ENCODE measurements at regions not wholly inside any gene's neighbourhood (a gene's known extent, or its start where the extent isn't known, plus 50 kb on each side); places are given as distances from the start of the nearest gene placed in this dataset.
"Not testable (repeated sequence)": the region's sequence is repeated elsewhere in the genome, so short reads cannot be mapped to it uniquely, and the experiment has no call there.

DNA sequence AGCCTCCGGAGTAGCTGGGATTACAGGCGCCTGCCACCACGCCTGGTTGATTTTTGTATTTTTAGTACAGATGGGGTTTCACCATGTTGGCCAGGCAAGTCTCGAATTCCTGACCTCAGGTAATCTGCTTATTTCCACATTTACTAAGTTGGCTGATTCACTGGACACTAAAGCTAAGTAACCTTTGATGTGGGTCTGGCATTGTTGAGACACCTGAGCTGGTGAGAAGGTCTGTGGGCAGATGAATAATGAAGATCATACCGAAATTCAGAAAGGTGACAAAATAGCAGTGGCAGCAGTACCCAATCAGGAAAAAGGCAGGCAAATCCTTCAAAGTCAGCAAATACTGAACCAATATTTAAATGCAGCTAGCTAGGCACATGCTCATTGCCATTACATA, 210.6 kb upstream of the ZNF608 start:
- H3K27me3 ChIP-seq (ENCODE audit: control insufficient read depth, insufficient read depth, low read length, poor library complexity, severe bottlenecking) = no peaks in the 10 kb centered on the region
- H3K4me1 ChIP-seq (ENCODE audit: control insufficient read depth, insufficient read depth, low read length) = no peaks in the 10 kb centered on the region
- H3K36me3 ChIP-seq (ENCODE audit: control insufficient read depth, insufficient read depth, low read length) = no peaks in the 10 kb centered on the region
- H3K9me3 ChIP-seq (ENCODE audit: control insufficient read depth, low read length) = no peaks in the 10 kb centered on the region
- no peak overlapping the region for H3K27ac ChIP-seq (ENCODE audit: insufficient read depth, low read depth, low read length, poor library complexity, severe bottlenecking)
- 93 to 96% methylated on average over 5 of the region's 5 CpGs for WGBS, 2 experiments
- no peak overlapping the region for H3K4me3 ChIP-seq (ENCODE audit: insufficient read depth, low read depth, low read length)

DNA sequence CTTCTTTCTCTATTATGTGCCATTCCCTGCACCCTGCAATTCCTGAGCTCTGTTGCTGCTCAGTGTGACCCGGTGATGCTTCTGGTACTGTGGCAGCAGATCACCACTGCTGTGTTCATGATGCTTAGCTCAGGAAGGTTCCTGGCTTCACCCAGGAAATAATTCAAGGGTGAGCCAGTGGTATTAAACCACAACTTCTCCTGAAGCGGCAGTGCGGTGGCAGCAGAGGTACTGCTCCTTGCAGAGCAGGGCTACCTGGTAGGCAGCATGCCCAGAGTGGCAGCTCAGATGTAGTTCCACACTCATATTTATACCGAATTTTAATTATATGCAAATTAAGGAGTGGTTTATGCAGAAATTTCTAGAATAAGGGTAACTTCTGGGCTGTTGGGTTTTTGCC, 213.8 kb upstream of the ZNF608 start:
- no peaks in the 10 kb centered on the region for H3K36me3 ChIP-seq (ENCODE audit: control insufficient read depth, insufficient read depth, low read length)
- no peak overlapping the region for H3K4me3 ChIP-seq (ENCODE audit: insufficient read depth, low read depth, low read length)
- H3K4me1 ChIP-seq (ENCODE audit: control insufficient read depth, insufficient read depth, low read length) = peaks cover 14% of the 10 kb centered on the region
- H3K27me3 ChIP-seq (ENCODE audit: control insufficient read depth, insufficient read depth, low read length, poor library complexity, severe bottlenecking) = no peaks in the 10 kb centered on the region
- no peaks in the 10 kb centered on the region for H3K9me3 ChIP-seq (ENCODE audit: control insufficient read depth, low read length)
- no peak overlapping the region for H3K27ac ChIP-seq (ENCODE audit: insufficient read depth, low read depth, low read length, poor library complexity, severe bottlenecking)
- 97 to 98% methylated on average over 4 of the region's 4 CpGs for WGBS, 2 experiments

DNA sequence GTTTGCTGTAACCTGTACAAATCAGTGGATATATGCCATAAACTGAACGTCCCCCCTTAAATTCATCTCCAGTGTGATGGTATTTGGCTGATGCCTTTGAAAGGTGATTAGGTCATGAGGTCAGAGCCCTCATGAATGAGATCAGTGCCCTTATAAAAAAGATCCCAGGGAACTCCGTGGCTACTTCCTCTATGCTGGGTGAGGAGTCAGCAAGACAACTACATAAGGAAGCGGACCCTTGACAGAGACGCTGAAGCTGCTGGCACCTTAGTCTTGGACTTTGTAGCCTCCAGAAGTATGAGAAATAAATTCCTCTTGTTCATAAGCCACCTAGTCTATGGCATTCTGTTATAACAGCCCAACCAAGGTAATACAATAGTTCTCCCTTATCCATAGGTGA, 215.1 kb upstream of the ZNF608 start:
- no peaks in the 10 kb centered on the region for H3K36me3 ChIP-seq (ENCODE audit: control insufficient read depth, insufficient read depth, low read length)
- no peak overlapping the region for H3K27ac ChIP-seq (ENCODE audit: insufficient read depth, low read depth, low read length, poor library complexity, severe bottlenecking)
- H3K9me3 ChIP-seq (ENCODE audit: control insufficient read depth, low read length) = no peaks in the 10 kb centered on the region
- no peaks in the 10 kb centered on the region for H3K27me3 ChIP-seq (ENCODE audit: control insufficient read depth, insufficient read depth, low read length, poor library complexity, severe bottlenecking)
- whole genome bisulfite sequencing, 2 experiments = 88 to 93% methylated on average over 4 of the region's 4 CpGs
- no peak overlapping the region for H3K4me3 ChIP-seq (ENCODE audit: insufficient read depth, low read depth, low read length)
- peaks cover 14% of the 10 kb centered on the region for H3K4me1 ChIP-seq (ENCODE audit: control insufficient read depth, insufficient read depth, low read length)

DNA sequence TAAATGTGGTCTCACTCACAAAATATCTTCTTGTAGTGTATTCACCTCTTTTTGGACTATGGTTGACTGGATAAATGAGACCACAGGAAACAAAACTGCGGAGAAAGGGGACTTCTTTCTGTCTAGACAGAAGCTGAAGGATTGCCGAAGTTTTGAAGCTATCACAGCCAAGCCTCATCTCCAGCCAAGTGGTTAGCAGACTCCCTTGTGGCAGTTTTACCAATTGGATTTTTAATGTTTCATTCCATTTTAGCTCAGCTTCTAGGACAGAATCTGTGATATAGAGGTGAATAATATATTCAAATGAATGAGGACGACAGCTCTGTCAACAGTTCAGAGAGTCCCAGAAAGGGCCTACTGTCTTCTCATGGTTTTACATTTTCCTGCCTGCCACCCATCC, 215.7 kb upstream of the ZNF608 start:
- 92 to 96% methylated on average over 3 of the region's 3 CpGs for WGBS, 2 experiments
- H3K4me1 ChIP-seq (ENCODE audit: control insufficient read depth, insufficient read depth, low read length) = peaks cover 14% of the 10 kb centered on the region
- no peaks in the 10 kb centered on the region for H3K9me3 ChIP-seq (ENCODE audit: control insufficient read depth, low read length)
- no peaks in the 10 kb centered on the region for H3K27me3 ChIP-seq (ENCODE audit: control insufficient read depth, insufficient read depth, low read length, poor library complexity, severe bottlenecking)
- H3K27ac ChIP-seq (ENCODE audit: insufficient read depth, low read depth, low read length, poor library complexity, severe bottlenecking) = no peak overlapping the region
- H3K4me3 ChIP-seq (ENCODE audit: insufficient read depth, low read depth, low read length) = no peak overlapping the region
- no peaks in the 10 kb centered on the region for H3K36me3 ChIP-seq (ENCODE audit: control insufficient read depth, insufficient read depth, low read length)

DNA sequence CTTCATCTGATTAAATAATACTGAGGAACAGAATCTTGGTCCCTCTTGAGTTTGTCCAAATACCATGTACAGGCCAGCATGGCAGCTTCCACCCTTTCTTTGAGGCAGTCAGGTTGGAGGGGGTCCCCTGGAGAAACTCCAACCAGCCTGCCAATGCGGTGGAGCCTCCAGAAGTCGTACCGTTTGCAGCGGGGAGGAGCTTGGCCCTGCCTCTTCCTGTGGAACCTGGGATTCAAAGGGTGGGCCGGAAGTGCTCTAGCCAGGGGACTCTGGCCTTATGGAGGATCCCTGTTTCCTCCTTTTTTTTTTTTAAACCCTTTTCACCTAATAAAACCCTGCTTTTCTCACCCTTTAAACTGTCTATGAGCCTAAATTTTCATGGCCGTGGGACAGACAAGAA, 216.3 kb upstream of the ZNF608 start:
- Histone ChIP-seq H3K4me3 (ENCODE audit: insufficient read depth, low read depth, low read length) (no peak overlapping the region), H3K4me1 (ENCODE audit: control insufficient read depth, insufficient read depth, low read length) (peaks cover 14% of the 10 kb centered on the region), H3K27ac (ENCODE audit: insufficient read depth, low read depth, low read length, poor library complexity, severe bottlenecking) (no peak overlapping the region), H3K27me3 (ENCODE audit: control insufficient read depth, insufficient read depth, low read length, poor library complexity, severe bottlenecking) (no peaks in the 10 kb centered on the region), H3K9me3 (ENCODE audit: control insufficient read depth, low read length) (no peaks in the 10 kb centered on the region), H3K36me3 (ENCODE audit: control insufficient read depth, insufficient read depth, low read length) (no peaks in the 10 kb centered on the region)
- WGBS, 2 experiments = 72 to 74% methylated on average over 6 of the region's 6 CpGs

DNA sequence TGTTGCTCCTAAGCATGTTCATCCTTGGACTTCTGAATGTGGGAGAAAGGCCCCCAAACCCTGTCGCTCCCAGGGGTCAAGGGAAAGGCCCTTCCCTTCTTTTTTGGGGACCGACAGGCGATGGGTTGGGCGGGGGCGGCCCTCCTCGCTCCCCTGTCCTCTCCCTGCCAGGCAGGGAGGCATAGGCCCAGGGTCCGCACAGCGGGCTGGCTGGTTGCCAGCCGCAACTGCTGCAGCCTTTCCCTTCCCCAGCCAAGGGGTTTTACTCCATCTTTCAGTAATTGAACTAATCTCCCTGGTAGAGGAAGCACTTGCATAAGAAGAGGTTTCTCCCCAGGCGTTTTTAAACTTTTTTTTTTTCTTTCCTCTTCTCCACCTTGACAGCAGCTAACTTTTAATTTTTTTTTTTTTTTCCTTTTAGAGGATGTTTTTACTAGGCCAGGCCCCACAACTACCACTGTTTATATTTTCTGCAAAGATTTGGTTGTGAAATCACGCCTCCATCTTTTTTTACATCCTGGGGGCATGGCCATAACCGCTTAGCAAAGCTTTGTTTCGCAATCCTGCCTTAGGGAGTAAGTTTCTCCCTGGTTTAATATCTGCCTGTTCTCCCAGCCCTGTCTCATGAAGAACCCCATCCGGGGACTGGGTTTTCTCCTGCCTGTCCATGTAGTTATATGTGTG, 216.9 kb upstream of the ZNF608 start:
- Histone ChIP-seq H3K27me3 (ENCODE audit: control insufficient read depth, insufficient read depth, low read length, poor library complexity, severe bottlenecking) (no peaks in the 10 kb centered on the region), H3K36me3 (ENCODE audit: control insufficient read depth, insufficient read depth, low read length) (no peaks in the 10 kb centered on the region), H3K4me3 (ENCODE audit: insufficient read depth, low read depth, low read length) (no peak overlapping the region), H3K27ac (ENCODE audit: insufficient read depth, low read depth, low read length, poor library complexity, severe bottlenecking) (no peak overlapping the region), H3K9me3 (ENCODE audit: control insufficient read depth, low read length) (no peaks in the 10 kb centered on the region), H3K4me1 (ENCODE audit: control insufficient read depth, insufficient read depth, low read length) (peaks cover 14% of the 10 kb centered on the region)
- 26 to 33% methylated on average over 14 of the region's 14 CpGs for WGBS, 2 experiments

DNA sequence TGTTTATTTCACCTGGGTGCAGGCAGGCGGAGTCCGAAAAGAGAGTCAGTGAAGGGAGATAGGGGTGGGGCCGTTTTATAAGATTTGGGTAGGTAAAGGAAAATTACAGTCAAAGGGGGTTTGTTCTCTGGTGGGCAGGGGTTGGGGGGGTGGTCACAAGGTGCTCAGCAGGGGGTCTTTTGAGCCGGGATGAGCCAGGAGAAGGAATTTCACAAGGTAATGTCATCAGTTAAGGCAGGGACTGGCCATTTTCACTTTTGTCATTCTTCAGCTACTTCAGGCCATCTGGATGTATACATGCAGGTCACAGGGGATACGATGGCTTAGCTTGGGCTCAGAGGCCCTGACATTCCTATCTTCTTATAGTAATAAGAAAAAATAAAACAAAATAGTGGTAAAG, 220.3 kb upstream of the ZNF608 start:
- H3K36me3 ChIP-seq (ENCODE audit: control insufficient read depth, insufficient read depth, low read length); H3K27me3 ChIP-seq (ENCODE audit: control insufficient read depth, insufficient read depth, low read length, poor library complexity, severe bottlenecking); H3K4me3 ChIP-seq (ENCODE audit: insufficient read depth, low read depth, low read length); H3K9me3 ChIP-seq (ENCODE audit: control insufficient read depth, low read length); H3K27ac ChIP-seq (ENCODE audit: insufficient read depth, low read depth, low read length, poor library complexity, severe bottlenecking): not testable (repeated sequence)
- H3K4me1 ChIP-seq (ENCODE audit: control insufficient read depth, insufficient read depth, low read length) = peaks cover 14% of the 10 kb centered on the region
- 65 to 81% methylated on average over 5 of the region's 5 CpGs for WGBS, 2 experiments

DNA sequence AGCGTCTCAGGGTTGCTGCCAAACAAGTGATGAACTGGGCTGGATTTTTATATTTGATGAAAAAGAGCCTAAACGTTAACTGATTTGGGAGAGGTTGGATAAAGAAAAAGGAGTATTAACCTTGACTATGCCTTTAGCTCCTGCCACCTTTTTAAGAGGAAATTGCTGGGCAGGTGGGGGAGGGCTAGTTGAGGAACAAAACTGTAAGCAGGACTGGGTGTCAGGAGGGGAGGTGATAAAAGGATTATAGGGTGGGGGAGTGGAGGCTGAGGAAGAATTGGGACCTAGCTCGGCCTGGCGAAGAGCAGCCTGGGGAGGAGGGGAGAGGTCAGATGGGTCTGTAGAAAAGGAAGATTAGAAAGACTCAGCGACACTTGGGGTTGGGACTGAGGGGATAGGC, 223.9 kb upstream of the ZNF608 start:
- H3K4me1 ChIP-seq (ENCODE audit: control insufficient read depth, insufficient read depth, low read length); H3K36me3 ChIP-seq (ENCODE audit: control insufficient read depth, insufficient read depth, low read length); H3K9me3 ChIP-seq (ENCODE audit: control insufficient read depth, low read length); H3K27ac ChIP-seq (ENCODE audit: insufficient read depth, low read depth, low read length, poor library complexity, severe bottlenecking); H3K27me3 ChIP-seq (ENCODE audit: control insufficient read depth, insufficient read depth, low read length, poor library complexity, severe bottlenecking); H3K4me3 ChIP-seq (ENCODE audit: insufficient read depth, low read depth, low read length): not testable (repeated sequence)
- 67 to 70% methylated on average over 5 of the region's 5 CpGs for WGBS, 2 experiments

DNA sequence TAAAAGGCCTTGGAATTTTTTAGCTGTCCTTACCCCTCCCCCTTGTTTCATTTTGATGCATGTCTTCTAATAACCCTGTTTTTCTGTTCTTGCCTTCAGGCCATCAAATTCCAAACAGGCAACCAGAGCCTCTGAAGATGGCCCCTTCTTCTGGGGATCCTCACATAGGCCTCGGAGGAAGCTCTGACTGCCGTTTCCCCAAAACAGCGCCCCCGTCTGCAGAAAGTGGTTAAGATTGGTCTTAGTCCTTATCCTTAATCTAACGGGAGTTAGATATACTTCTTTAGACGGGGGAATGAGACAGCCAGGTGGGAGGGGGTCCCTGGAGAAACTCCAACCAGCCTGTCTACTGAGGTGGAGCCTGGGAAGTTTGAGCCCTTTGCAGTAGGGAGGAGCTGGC, 226.3 kb upstream of the ZNF608 start:
- 90 to 92% methylated on average over 6 of the region's 6 CpGs for WGBS, 2 experiments
- H3K36me3 ChIP-seq (ENCODE audit: control insufficient read depth, insufficient read depth, low read length) = no peaks in the 10 kb centered on the region
- peaks cover 5% of the 10 kb centered on the region for H3K4me1 ChIP-seq (ENCODE audit: control insufficient read depth, insufficient read depth, low read length)
- H3K9me3 ChIP-seq (ENCODE audit: control insufficient read depth, low read length) = no peaks in the 10 kb centered on the region
- no peak overlapping the region for H3K27ac ChIP-seq (ENCODE audit: insufficient read depth, low read depth, low read length, poor library complexity, severe bottlenecking)
- no peaks in the 10 kb centered on the region for H3K27me3 ChIP-seq (ENCODE audit: control insufficient read depth, insufficient read depth, low read length, poor library complexity, severe bottlenecking)
- H3K4me3 ChIP-seq (ENCODE audit: insufficient read depth, low read depth, low read length) = no peak overlapping the region

DNA sequence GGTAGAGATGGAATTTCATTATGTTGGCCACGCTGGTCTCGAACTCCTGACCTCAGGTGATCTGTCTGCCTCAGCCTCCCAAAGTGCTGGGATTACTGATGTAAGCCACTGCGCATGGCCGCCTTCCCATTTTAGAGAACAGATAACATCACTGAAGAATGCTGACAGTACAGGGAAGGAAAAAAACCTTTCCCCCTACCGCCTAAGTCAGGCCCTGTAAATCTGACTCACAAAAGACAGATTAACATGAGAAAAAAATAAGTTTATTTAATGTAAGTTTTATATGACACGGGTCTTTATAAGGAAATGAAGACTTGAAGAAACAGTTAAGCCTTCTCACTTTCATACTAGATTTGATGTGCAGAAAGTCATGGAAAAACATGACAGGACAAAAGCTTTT, 227.2 kb upstream of the ZNF608 start:
- WGBS, 2 experiments = 86 to 90% methylated on average over 5 to 6 of the region's 6 CpGs
- Histone ChIP-seq H3K27me3 (ENCODE audit: control insufficient read depth, insufficient read depth, low read length, poor library complexity, severe bottlenecking) (no peaks in the 10 kb centered on the region), H3K4me1 (ENCODE audit: control insufficient read depth, insufficient read depth, low read length) (peaks cover 6% of the 10 kb centered on the region), H3K4me3 (ENCODE audit: insufficient read depth, low read depth, low read length) (no peak overlapping the region), H3K36me3 (ENCODE audit: control insufficient read depth, insufficient read depth, low read length) (no peaks in the 10 kb centered on the region), H3K9me3 (ENCODE audit: control insufficient read depth, low read length) (no peaks in the 10 kb centered on the region), H3K27ac (ENCODE audit: insufficient read depth, low read depth, low read length, poor library complexity, severe bottlenecking) (no peak overlapping the region)

DNA sequence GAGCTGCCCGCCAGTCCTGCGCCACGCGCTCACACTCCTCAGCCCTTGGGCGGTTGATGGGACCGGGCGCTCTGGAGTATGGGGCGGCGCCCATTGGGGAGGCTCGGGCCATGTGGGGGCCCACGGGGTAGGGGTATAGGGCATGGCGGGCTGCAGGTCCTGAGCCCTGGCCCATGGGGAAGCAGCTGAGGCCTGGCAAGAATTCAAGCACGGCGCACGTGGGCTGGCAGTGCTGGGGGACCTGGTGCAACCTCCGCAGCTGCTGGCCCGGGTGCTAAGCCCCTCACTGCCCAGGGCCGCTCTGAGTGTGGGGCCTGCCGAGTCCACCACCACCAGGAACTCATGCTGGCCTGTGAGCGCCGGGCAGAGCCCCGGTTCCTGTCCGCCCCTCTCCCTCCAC, 229.6 kb upstream of the ZNF608 start:
- Histone ChIP-seq H3K27me3 (ENCODE audit: control insufficient read depth, insufficient read depth, low read length, poor library complexity, severe bottlenecking) (no peaks in the 10 kb centered on the region), H3K27ac (ENCODE audit: insufficient read depth, low read depth, low read length, poor library complexity, severe bottlenecking) (no peak overlapping the region)
- WGBS, 2 experiments = 96 to 97% methylated on average over 23 of the region's 23 CpGs

More for the DNA sequence above, 229.6 kb upstream of the ZNF608 start:
- H3K4me3 ChIP-seq (ENCODE audit: insufficient read depth, low read depth, low read length) = no peak overlapping the region
- no peaks in the 10 kb centered on the region for H3K36me3 ChIP-seq (ENCODE audit: control insufficient read depth, insufficient read depth, low read length)
- no peaks in the 10 kb centered on the region for H3K9me3 ChIP-seq (ENCODE audit: control insufficient read depth, low read length)
- H3K4me1 ChIP-seq (ENCODE audit: control insufficient read depth, insufficient read depth, low read length) = peaks cover 28% of the 10 kb centered on the region

Data from ectodermal cell (in vitro differentiated cells).